ENCODE measurements at regions not wholly inside any gene's neighbourhood (a gene's known extent, or its start where the extent isn't known, plus 50 kb on each side); places are given as distances from the start of the nearest gene placed in this dataset.

- TF ChIP-seq, protein P1, sequence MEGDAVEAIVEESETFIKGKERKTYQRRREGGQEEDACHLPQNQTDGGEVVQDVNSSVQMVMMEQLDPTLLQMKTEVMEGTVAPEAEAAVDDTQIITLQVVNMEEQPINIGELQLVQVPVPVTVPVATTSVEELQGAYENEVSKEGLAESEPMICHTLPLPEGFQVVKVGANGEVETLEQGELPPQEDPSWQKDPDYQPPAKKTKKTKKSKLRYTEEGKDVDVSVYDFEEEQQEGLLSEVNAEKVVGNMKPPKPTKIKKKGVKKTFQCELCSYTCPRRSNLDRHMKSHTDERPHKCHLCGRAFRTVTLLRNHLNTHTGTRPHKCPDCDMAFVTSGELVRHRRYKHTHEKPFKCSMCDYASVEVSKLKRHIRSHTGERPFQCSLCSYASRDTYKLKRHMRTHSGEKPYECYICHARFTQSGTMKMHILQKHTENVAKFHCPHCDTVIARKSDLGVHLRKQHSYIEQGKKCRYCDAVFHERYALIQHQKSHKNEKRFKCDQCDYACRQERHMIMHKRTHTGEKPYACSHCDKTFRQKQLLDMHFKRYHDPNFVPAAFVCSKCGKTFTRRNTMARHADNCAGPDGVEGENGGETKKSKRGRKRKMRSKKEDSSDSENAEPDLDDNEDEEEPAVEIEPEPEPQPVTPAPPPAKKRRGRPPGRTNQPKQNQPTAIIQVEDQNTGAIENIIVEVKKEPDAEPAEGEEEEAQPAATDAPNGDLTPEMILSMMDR (IDR thresholded peaks at IDR 0.05; ENCODE audit: poor library complexity, severe bottlenecking) = no peak
- TF ChIP-seq MXI1 (conservative IDR thresholded peaks at IDR 0.05; ENCODE audit: poor library complexity, severe bottlenecking) (no peak), RAD21 (conservative IDR thresholded peaks at IDR 0.05) (no peak), EZH2 (IDR thresholded peaks at IDR 0.05; ENCODE audit: borderline replicate concordance, insufficient read depth, low read length, poor library complexity, severe bottlenecking) (no peak), TAF1 (IDR thresholded peaks at IDR 0.05; ENCODE audit: low read depth) (no peak), EP300 (conservative IDR thresholded peaks at IDR 0.05; ENCODE audit: poor library complexity, severe bottlenecking) (no peak), POLR2AphosphoS5 (IDR thresholded peaks at IDR 0.05) (no peak)
Observed at GRCh38 chr1:11380500-11380899, 98.5 kb upstream of the DISP3 start.
